Fibroblast of lung (primary cell): ENCODE measurements at regions not wholly inside any gene's neighbourhood (a gene's known extent, or its start where the extent isn't known, plus 50 kb on each side); places are given as distances from the start of the nearest gene placed in this dataset.

Experiments used
- EZH2 ChIP-seq: IDR thresholded peaks from 2 replicates; pipeline ENCODE4 v1.5.1; 2012; ENCODE audit warnings: low read length, control low read depth, mild to moderate bottlenecking; ENCODE audit errors: missing control alignments
- TF ChIP-seq, protein P1 (sequence below), 2 donors: IDR thresholded peaks in 1 of 2; conservative IDR thresholded peaks in 1 of 2; 1 replicate in 1 of 2; 2 replicates in 1 of 2; pipeline ENCODE4 v1.5.1; 2011 to 2012; ENCODE audit warnings: low read length in 2 of 2, control low read depth in 1 of 2, inconsistent platforms in 1 of 2, low read depth in 1 of 2, mild to moderate bottlenecking in 1 of 2

DNA sequence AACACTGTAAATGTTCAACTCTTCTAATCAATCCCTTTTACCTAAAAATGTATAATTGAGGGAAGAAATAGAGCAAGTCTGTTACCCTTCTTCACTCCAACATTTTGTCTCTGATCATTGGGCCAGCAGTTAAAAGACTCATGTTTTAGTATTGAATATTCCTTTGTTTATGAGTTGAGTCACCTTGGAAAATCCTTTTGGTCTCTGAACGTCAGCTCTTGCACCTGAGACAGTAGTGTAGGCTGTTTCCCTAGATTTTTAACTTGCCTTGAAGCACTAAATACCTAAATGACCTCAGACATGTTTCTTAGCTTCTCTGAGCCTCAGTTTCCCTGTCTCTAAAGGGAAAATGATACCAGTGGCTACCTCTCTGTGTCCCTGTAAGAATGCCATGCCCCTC is 184.2 kb downstream of the RFC3 start:
- no peak for TF ChIP-seq EZH2
- TF ChIP-seq, protein P1, sequence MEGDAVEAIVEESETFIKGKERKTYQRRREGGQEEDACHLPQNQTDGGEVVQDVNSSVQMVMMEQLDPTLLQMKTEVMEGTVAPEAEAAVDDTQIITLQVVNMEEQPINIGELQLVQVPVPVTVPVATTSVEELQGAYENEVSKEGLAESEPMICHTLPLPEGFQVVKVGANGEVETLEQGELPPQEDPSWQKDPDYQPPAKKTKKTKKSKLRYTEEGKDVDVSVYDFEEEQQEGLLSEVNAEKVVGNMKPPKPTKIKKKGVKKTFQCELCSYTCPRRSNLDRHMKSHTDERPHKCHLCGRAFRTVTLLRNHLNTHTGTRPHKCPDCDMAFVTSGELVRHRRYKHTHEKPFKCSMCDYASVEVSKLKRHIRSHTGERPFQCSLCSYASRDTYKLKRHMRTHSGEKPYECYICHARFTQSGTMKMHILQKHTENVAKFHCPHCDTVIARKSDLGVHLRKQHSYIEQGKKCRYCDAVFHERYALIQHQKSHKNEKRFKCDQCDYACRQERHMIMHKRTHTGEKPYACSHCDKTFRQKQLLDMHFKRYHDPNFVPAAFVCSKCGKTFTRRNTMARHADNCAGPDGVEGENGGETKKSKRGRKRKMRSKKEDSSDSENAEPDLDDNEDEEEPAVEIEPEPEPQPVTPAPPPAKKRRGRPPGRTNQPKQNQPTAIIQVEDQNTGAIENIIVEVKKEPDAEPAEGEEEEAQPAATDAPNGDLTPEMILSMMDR (conservative IDR thresholded peaks at IDR 0.05 in 1 of 2, IDR thresholded peaks at IDR 0.05 in 1 of 2; ENCODE audit: low read depth in 1 of 2, low read length in 2 of 2): no peak
